Trophoblast cell (in vitro differentiated cells and primary cell): ENCODE measurements at regions not wholly inside any gene's neighbourhood (a gene's known extent, or its start where the extent isn't known, plus 50 kb on each side); places are given as distances from the start of the nearest gene placed in this dataset.

Source experiments
- DNase-seq, 2 donors: peaks; one replicate each; pipeline ENCODE4 v3.0.0-alpha.2; 2016
- H2AFZ ChIP-seq: 2 replicates; pipeline ENCODE4 v1.6.1; 2013; ENCODE audit warnings: low read length, moderate library complexity, mild to moderate bottlenecking; ENCODE audit not compliant: insufficient read depth, poor library complexity
- H2AK5ac ChIP-seq: 2 replicates; pipeline ENCODE4 v1.6.1; 2013; ENCODE audit warnings: mild to moderate bottlenecking, low read length
- H2BK120ac ChIP-seq: 2 replicates; pipeline ENCODE4 v1.6.1; 2013; ENCODE audit warnings: low read length, mild to moderate bottlenecking, moderate library complexity; ENCODE audit not compliant: insufficient read depth, poor library complexity
- H2BK12ac ChIP-seq: 2 replicates; pipeline ENCODE4 v1.6.1; 2013; ENCODE audit warnings: mild to moderate bottlenecking, low read length, moderate library complexity
- H2BK5ac ChIP-seq: 2 replicates; pipeline ENCODE4 v1.6.1; 2013; ENCODE audit warnings: low read length, low read depth, moderate library complexity, mild to moderate bottlenecking; ENCODE audit not compliant: poor library complexity
- H3K14ac ChIP-seq: 2 replicates; pipeline ENCODE4 v1.6.1; 2013; ENCODE audit warnings: mild to moderate bottlenecking, low read length
- H3K18ac ChIP-seq: 2 replicates; pipeline ENCODE4 v1.6.1; 2013; ENCODE audit warnings: mild to moderate bottlenecking, low read length
- H3K23ac ChIP-seq: 2 replicates; pipeline ENCODE4 v1.6.1; 2013; ENCODE audit warnings: low read length
- H3K27ac ChIP-seq: 2 replicates; pipeline ENCODE4 v1.5.1; 2013; ENCODE audit warnings: low read depth, mild to moderate bottlenecking, inconsistent platforms, low read length, moderate library complexity
- H3K27me3 ChIP-seq: 2 replicates; pipeline ENCODE4 v1.6.1; 2013; ENCODE audit warnings: inconsistent platforms, mild to moderate bottlenecking, low read length, moderate library complexity; ENCODE audit not compliant: insufficient read depth
- H3K36me3 ChIP-seq, 2 experiments: 1 replicate in 1 of 2; 2 replicates in 1 of 2; pipeline ENCODE4 v1.6.1; 2013; ENCODE audit warnings: low read length in 2 of 2, mild to moderate bottlenecking in 2 of 2, moderate library complexity in 1 of 2; ENCODE audit not compliant: insufficient read depth in 2 of 2, control insufficient read depth in 1 of 2
- H3K4ac ChIP-seq: 2 replicates; pipeline ENCODE4 v1.6.1; 2013; ENCODE audit warnings: low read depth, mild to moderate bottlenecking, low read length, moderate library complexity
- H3K4me1 ChIP-seq, 2 experiments: 1 replicate in 1 of 2; 2 replicates in 1 of 2; pipeline ENCODE4 v1.6.1; 2013; ENCODE audit warnings: low read length in 2 of 2, mild to moderate bottlenecking in 2 of 2, moderate library complexity in 1 of 2; ENCODE audit not compliant: insufficient read depth in 2 of 2, control insufficient read depth in 1 of 2
- H3K4me2 ChIP-seq: 2 replicates; pipeline ENCODE4 v1.6.1; 2013; ENCODE audit warnings: inconsistent platforms, mild to moderate bottlenecking, low read length, moderate library complexity
- H3K4me3 ChIP-seq: 2 replicates; pipeline ENCODE4 v1.5.1; 2013; ENCODE audit warnings: mild to moderate bottlenecking, low read depth, low read length, inconsistent platforms
- H3K79me1 ChIP-seq: one replicate; pipeline ENCODE4 v1.6.1; 2013; ENCODE audit warnings: low read length
- H3K79me2 ChIP-seq: 2 replicates; pipeline ENCODE4 v1.6.1; 2013; ENCODE audit warnings: low read length, mild to moderate bottlenecking; ENCODE audit not compliant: control insufficient read depth, insufficient read depth, poor library complexity
- H3K9ac ChIP-seq: 2 replicates; pipeline ENCODE4 v1.6.1; 2013; ENCODE audit warnings: mild to moderate bottlenecking, low read length
- H3K9me3 ChIP-seq: 2 replicates; pipeline ENCODE4 v1.6.1; 2013; ENCODE audit warnings: low read depth, mild to moderate bottlenecking, control low read depth, inconsistent platforms, low read length; ENCODE audit not compliant: insufficient read depth
- H4K12ac ChIP-seq: 2 replicates; pipeline ENCODE4 v1.6.1; 2013; ENCODE audit warnings: low read depth, mild to moderate bottlenecking, low read length, moderate library complexity
- H4K8ac ChIP-seq: 2 replicates; pipeline ENCODE4 v1.6.1; 2013; ENCODE audit warnings: low read depth, mild to moderate bottlenecking, low read length, moderate library complexity
- H4K91ac ChIP-seq: one replicate; pipeline ENCODE4 v1.6.1; 2013; ENCODE audit warnings: low read depth, mild to moderate bottlenecking, low read length, moderate library complexity
- WGBS: extraction: QIAGEN DNeasy Blood & Tissue Kit; methylation state at CpG from one replicate; pipeline ENCODE4 v1.1.7; 2013; ENCODE audit warnings: missing lambda C conversion rate; ENCODE audit not compliant: insufficient read length, insufficient coverage; ENCODE audit errors: extremely low coverage; 5-methylcytosine and 5-hydroxymethylcytosine counted together

DNA sequence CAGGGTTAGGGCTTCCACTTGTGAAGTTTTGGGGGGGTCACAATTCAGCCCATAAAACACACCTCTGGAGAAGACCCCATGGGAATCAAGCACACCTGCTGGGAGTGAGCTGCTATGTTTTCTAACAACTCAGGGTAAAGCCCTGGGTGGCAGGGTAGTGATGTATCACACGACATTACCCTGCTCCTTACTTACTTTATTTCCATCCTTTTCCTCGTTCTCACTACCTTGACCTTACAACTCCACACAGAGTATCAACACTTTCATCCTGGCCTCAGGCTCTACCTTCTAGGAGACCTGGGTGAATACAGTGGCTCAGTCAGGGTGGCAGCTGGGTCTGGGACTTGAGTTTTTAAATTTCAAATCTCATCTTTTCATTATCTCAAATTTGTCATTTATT is 290.3 kb downstream of the CYRIA start:
- no peak overlapping the region for H2AFZ ChIP-seq
- H3K18ac ChIP-seq: no peak overlapping the region
- H3K4me1 ChIP-seq: no peaks in the 10 kb centered on the region
- H3K23ac ChIP-seq: no peak overlapping the region
- H3K9me3 ChIP-seq: no peaks in the 10 kb centered on the region
- no peak overlapping the region for H3K4me3 ChIP-seq
- DNase-seq: no peak
- H3K14ac ChIP-seq: no peak overlapping the region
- H4K91ac ChIP-seq: no peak overlapping the region
- no peak overlapping the region for H4K8ac ChIP-seq
- no peaks in the 10 kb centered on the region for H3K79me1 ChIP-seq
- no peak overlapping the region for H2BK120ac ChIP-seq
- H2BK5ac ChIP-seq: no peak overlapping the region
- no peak overlapping the region for H3K4ac ChIP-seq
- no peak overlapping the region for H2BK12ac ChIP-seq
- no peak overlapping the region for H4K12ac ChIP-seq
- H3K36me3 ChIP-seq: no peaks in the 10 kb centered on the region
- H3K79me2 ChIP-seq: no peaks in the 10 kb centered on the region
- H3K27me3 ChIP-seq: no peaks in the 10 kb centered on the region
- H3K9ac ChIP-seq: no peak overlapping the region
- no peak overlapping the region for H3K27ac ChIP-seq
- no peak overlapping the region for H2AK5ac ChIP-seq
- H3K4me2 ChIP-seq: no peak overlapping the region
- 100% methylated on average over 1 of the region's 2 CpGs for WGBS

DNA sequence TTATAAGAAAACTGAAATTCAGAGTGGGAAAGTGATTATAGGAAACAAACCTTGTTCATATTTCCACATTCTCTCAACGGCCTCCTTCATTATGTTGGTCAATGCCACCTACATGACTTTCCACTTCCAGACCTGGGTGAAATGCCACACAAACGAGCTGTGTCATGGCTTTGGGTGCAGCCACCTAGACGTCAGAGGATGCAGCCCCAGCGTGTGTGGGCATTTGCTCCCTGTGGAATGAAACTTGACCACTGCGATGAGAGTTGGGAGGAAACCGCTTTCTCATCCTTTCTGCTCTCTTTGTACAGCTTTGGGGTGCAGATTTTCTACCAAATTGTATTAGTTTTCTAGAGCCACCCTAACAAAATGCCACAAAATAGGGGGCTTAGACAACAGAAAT is 291.0 kb downstream of the CYRIA start:
- H3K4me2 ChIP-seq: no peak overlapping the region
- H2AK5ac ChIP-seq: no peak overlapping the region
- no peaks in the 10 kb centered on the region for H3K4me1 ChIP-seq
- H3K27ac ChIP-seq: no peak overlapping the region
- H3K14ac ChIP-seq: no peak overlapping the region
- H2BK120ac ChIP-seq: no peak overlapping the region
- no peak overlapping the region for H3K9ac ChIP-seq
- no peak overlapping the region for H4K8ac ChIP-seq
- no CpG with 5 or more reads among the region's 6 CpGs for WGBS
- H2BK5ac ChIP-seq: no peak overlapping the region
- no peaks in the 10 kb centered on the region for H3K36me3 ChIP-seq
- no peak overlapping the region for H3K4me3 ChIP-seq
- H4K12ac ChIP-seq: no peak overlapping the region
- no peak overlapping the region for H3K4ac ChIP-seq
- DNase-seq: no peak
- H2BK12ac ChIP-seq: no peak overlapping the region
- H4K91ac ChIP-seq: no peak overlapping the region
- H3K18ac ChIP-seq: no peak overlapping the region
- no peaks in the 10 kb centered on the region for H3K9me3 ChIP-seq
- no peaks in the 10 kb centered on the region for H3K79me2 ChIP-seq
- no peaks in the 10 kb centered on the region for H3K27me3 ChIP-seq
- H2AFZ ChIP-seq: no peak overlapping the region
- no peak overlapping the region for H3K23ac ChIP-seq
- no peaks in the 10 kb centered on the region for H3K79me1 ChIP-seq

DNA sequence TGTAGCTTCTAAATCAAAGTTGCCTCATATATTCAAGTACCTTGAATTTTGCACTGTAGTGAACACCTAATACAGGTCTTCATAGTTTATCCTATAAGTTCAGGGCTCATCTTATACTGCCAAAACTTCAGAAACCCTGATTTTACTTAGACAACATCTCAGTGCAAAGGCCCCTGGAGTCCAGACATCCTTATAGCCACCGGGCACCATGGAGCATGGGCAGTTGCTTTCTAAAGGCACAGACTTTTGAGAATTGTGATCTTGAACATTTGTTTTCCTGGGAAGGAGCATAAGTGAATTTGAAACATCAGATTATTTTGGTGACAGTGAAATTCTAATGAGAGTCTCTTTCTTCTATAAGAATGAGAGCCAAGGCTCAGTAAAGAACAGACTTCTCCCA is 292.3 kb downstream of the CYRIA start:
- Histone ChIP-seq H3K18ac (no peak overlapping the region), H2BK12ac (no peak overlapping the region), H3K23ac (no peak overlapping the region), H4K8ac (no peak overlapping the region), H2AFZ (no peak overlapping the region), H3K4me1 (no peaks in the 10 kb centered on the region), H2BK120ac (no peak overlapping the region), H3K14ac (no peak overlapping the region), H3K79me2 (no peaks in the 10 kb centered on the region), H4K12ac (no peak overlapping the region), H3K4me3 (no peak overlapping the region), H3K9ac (no peak overlapping the region), H3K36me3 (no peaks in the 10 kb centered on the region), H3K9me3 (no peaks in the 10 kb centered on the region), H2AK5ac (no peak overlapping the region), H3K27ac (no peak overlapping the region), H4K91ac (no peak overlapping the region), H3K27me3 (no peaks in the 10 kb centered on the region), H2BK5ac (no peak overlapping the region), H3K79me1 (no peaks in the 10 kb centered on the region), H3K4me2 (no peak overlapping the region), H3K4ac (no peak overlapping the region)
- WGBS: no CpG with 5 or more reads among the region's 1 CpG
- DNase-seq: no peak

DNA sequence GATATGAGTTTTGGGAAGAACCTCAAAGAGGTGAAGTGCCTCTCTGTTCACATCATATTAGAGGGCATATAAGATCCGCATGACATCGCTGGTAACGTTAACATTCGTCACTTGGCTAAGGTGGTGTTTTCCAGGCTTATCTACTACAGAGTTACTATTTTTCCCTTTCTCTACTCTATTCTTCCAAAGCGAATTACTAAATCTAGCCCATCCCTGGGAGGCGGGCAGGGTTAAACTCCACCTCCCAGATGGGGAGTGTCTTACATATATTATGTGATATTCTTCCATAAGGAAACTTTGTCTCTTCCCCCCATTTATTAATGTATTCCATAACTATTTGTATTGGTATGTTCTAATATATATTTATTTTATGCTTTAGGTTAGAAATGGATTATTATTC is 293.9 kb downstream of the CYRIA start:
- Histone ChIP-seq H2AFZ (no peak overlapping the region), H3K79me1 (no peaks in the 10 kb centered on the region), H3K4me2 (no peak overlapping the region), H2BK120ac (no peak overlapping the region), H3K79me2 (no peaks in the 10 kb centered on the region), H3K9me3 (no peaks in the 10 kb centered on the region), H3K9ac (no peak overlapping the region), H4K8ac (no peak overlapping the region), H2BK12ac (no peak overlapping the region), H4K12ac (no peak overlapping the region), H4K91ac (no peak overlapping the region), H3K27ac (no peak overlapping the region), H3K14ac (no peak overlapping the region), H3K18ac (no peak overlapping the region), H3K36me3 (no peaks in the 10 kb centered on the region), H3K4ac (no peak overlapping the region), H3K4me3 (no peak overlapping the region), H2BK5ac (no peak overlapping the region), H3K23ac (no peak overlapping the region), H3K4me1 (no peaks in the 10 kb centered on the region), H2AK5ac (no peak overlapping the region), H3K27me3 (no peaks in the 10 kb centered on the region)
- no CpG with 5 or more reads among the region's 6 CpGs for WGBS
- DNase-seq: no peak
